GM12872 (cell line): ENCODE measurements at regions not wholly inside any gene's neighbourhood (a gene's known extent, or its start where the extent isn't known, plus 50 kb on each side); places are given as distances from the start of the nearest gene placed in this dataset.

ENCODE experiments used
- TF ChIP-seq, protein P1 (sequence below): IDR thresholded peaks from 3 replicates; pipeline ENCODE4 v1.5.1; 2011; ENCODE audit warnings: low read depth, mild to moderate bottlenecking, low read length, moderate library complexity; ENCODE audit not compliant: insufficient read depth

DNA sequence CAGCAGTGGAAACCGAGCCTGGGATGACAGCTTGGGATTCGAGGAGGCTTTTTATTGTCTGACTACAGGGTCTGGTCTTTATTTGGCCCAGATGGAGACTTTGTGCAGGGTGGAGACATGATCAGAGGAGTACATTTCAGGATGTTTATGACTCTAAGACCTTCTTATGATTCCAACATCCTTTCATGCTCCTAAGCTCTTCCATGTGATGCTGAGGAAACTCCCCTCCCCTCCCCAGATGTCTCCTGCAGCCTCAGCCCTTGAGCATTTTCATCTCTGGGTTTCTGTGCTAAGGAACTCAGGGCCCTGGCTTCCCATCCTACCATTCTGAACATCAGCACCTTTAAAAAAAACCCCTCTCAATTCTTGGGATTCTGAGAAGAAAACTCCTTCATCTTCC is 186.6 kb downstream of the SOX4 start:
- TF ChIP-seq, protein P1, sequence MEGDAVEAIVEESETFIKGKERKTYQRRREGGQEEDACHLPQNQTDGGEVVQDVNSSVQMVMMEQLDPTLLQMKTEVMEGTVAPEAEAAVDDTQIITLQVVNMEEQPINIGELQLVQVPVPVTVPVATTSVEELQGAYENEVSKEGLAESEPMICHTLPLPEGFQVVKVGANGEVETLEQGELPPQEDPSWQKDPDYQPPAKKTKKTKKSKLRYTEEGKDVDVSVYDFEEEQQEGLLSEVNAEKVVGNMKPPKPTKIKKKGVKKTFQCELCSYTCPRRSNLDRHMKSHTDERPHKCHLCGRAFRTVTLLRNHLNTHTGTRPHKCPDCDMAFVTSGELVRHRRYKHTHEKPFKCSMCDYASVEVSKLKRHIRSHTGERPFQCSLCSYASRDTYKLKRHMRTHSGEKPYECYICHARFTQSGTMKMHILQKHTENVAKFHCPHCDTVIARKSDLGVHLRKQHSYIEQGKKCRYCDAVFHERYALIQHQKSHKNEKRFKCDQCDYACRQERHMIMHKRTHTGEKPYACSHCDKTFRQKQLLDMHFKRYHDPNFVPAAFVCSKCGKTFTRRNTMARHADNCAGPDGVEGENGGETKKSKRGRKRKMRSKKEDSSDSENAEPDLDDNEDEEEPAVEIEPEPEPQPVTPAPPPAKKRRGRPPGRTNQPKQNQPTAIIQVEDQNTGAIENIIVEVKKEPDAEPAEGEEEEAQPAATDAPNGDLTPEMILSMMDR, result no peak

DNA sequence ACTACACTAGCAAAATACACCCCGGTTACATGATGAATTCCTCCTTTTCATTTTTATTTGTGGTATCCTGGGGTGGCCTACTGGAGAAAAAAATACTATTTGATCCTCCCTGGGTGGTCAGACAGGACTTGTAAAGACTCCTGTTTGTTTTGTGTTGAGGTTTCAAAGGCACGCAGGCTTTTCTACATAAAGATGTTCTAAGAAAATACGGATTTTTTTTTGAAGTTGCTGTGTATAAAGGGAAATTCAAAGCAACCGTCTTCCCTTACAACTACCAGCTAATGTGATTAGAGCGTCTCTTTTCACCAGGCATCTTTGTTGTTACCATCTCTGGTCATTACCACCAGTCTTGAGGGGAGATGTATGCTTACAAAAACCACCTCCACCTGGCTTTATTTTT is 187.1 kb downstream of the SOX4 start:
- TF ChIP-seq, protein P1, result no peak

DNA sequence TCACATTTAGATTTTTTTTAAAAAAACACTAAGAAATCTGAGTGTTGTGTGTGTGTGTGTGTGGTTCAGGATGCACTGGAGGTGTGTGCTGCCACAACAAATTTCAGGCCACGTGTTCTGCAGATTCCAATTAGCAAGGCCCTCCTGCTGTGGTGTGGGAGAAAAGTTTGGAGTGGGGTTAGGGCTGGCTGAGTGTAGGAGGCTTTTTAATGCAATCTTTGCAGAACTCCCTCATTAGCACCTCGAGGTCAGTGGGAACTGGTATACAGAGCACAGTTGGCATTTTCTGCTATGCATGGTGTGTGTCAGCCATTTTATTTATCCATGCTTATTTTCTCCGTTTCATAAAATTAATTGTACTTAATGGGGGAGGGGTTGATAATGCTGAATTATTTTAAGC is 187.6 kb downstream of the SOX4 start:
- TF ChIP-seq, protein P1, result no peak

DNA sequence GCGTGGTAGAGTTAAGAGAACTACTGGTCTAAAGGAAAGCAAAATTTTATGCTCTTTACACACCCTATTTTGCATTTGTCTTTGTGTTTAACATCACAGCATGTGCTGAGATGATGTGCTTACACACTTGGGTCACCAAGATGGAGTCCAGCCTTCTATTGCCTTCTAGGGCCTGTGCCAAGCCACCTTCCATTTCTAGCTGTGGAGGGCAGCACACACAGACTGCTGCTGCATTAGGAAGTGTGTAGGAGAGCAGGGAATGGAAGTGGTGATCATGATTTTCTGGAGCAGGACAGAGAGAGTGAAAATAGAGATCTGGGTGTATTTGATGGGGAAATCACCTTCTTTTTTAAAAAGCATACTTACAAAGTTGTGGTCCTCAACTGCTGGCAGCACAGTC is 191.6 kb downstream of the SOX4 start:
- TF ChIP-seq, protein P1, result no peak

DNA sequence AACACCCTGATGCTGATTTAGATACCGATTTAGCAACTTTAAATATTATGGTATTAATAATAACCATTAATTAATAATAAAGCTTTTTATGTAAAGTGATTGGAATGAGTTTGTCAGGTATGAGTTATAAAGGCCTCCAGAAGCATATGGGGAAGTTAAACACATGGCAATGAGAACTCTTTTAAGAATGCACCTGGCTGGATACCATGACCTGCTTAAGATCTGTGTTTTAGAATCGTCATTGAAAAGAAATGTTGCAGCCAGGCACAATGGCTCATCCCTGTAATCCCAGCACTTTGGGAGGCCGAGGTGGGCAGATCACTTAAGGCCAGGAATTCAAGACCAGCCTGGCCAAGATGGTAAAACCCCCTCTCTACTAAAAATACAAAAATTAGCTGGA is 197.5 kb downstream of the SOX4 start:
- TF ChIP-seq, protein P1, result no peak

DNA sequence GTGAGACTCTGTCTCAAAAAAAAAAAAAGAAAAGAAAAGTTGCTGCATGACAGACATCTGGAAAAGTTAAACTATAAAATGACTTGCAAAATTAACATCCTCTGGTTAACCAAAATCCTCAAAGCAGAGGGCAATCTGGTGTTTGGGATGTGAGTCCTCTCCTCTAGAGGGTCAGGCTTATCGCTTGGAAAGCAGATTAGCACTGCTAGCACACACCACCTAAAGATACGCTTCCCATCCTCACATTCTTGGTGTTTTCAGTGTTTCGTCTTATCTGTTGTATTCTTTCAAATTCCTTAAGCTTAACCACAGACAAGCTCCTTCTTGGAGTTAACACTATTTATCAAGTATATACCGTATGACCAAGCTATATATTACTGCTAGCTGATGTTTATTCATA is 198.0 kb downstream of the SOX4 start:
- TF ChIP-seq, protein P1, result no peak

DNA sequence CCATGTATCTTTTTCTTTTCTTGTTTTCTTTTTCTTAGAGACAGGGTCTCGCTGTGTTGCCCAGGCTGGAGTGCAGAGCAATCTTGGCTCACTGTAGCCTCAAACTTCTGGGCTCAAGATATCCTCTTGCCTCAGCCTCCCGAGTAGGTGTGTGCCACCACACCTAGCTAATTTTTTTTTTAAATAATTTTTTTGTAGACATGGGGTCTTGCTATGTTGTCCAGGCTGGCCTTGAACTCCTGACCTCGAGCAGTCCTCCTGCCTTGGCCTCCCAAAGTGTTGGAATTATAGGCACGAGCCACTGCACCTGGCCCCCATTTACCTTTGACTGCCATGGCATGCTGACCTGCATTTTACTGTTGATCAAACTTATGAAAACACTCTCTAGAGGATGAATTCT is 198.6 kb downstream of the SOX4 start:
- TF ChIP-seq, protein P1, result no peak

DNA sequence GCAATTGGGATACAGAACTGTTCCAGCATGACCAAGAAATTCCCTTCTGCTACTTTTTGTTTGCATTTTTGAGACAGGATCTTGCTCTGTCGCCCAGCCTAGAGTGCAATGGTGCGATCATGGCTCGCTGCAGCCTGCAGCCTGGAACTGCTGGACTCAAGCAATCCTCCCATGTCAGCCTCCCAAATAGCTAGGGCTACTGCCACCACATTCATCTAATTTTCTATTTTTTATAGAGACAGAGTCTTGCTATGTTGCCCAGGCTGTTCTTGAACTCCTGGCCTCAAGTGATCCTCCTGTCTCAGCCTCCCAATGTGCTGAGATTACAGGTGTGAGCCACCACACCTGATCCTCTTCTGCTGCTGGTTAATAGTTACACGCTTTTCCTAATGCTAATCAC is 204.9 kb downstream of the SOX4 start:
- TF ChIP-seq, protein P1, result no peak
